A673 (cell line): ENCODE measurements at regions not wholly inside any gene's neighbourhood (a gene's known extent, or its start where the extent isn't known, plus 50 kb on each side); places are given as distances from the start of the nearest gene placed in this dataset.

Source experiments
- BruUV-seq: library from RNA; stranded (reverse); fragments of 400-500 nt; replicated peaks from 2 replicates; lab custom pipeline; 2021; lab: Mats Ljungman, UMichigan
- CTCF ChIA-PET: fragments of 300-600 bp; sonication (Branson Sonifier 250); formaldehyde crosslinking; loops from one replicate; lab custom pipeline; 2022; ENCODE audit warnings: antibody characterized with exemption; lab: Charles Lee
- POLR2A ChIA-PET: fragments of 300-600 bp; sonication (Branson Sonifier 250); formaldehyde crosslinking; loops from one replicate; lab custom pipeline; 2022; ENCODE audit warnings: antibody characterized with exemption; ENCODE audit not compliant: low non-redundant PET; lab: Charles Lee
- DNase-seq: peaks from one replicate; pipeline ENCODE4 v3.0.0-alpha.2; 2015; ENCODE audit warnings: low spot score
- H3K27ac ChIP-seq: fragments of 200-600 bp; sonication (generic); 2 replicates; pipeline ENCODE4 v1.5.1; 2016; ENCODE audit warnings: mixed run types, low read depth, mild to moderate bottlenecking, mixed read lengths, antibody characterized with exemption, low read length; ENCODE audit not compliant: poor library complexity, severe bottlenecking
- H3K27me3 ChIP-seq: fragments of 200-600 bp; sonication (generic); replicated peaks from 2 replicates; pipeline ENCODE4 v1.6.1; 2017; ENCODE audit warnings: mixed run types, low read depth, mild to moderate bottlenecking, mixed read lengths, antibody characterized with exemption, low read length; ENCODE audit not compliant: insufficient read depth, poor library complexity
- H3K36me3 ChIP-seq: fragments of 200-600 bp; sonication (generic); 2 replicates; pipeline ENCODE4 v1.6.1; 2016; ENCODE audit warnings: mixed run types, mild to moderate bottlenecking, mixed read lengths, antibody characterized with exemption, low read length; ENCODE audit not compliant: insufficient read depth, poor library complexity, severe bottlenecking
- H3K4me1 ChIP-seq: fragments of 200-600 bp; sonication (generic); 2 replicates; pipeline ENCODE4 v1.6.1; 2017; ENCODE audit warnings: mixed run types, mild to moderate bottlenecking, mixed read lengths, antibody characterized with exemption, low read length; ENCODE audit not compliant: insufficient read depth, poor library complexity, severe bottlenecking
- H3K4me3 ChIP-seq: fragments of 200-600 bp; sonication (generic); 2 replicates; pipeline ENCODE4 v1.5.1; 2016; ENCODE audit warnings: low read depth, mixed run types, mild to moderate bottlenecking, mixed read lengths, low read length; ENCODE audit not compliant: poor library complexity, severe bottlenecking
- H3K9me3 ChIP-seq: fragments of 200-600 bp; sonication (generic); 2 replicates; pipeline ENCODE4 v1.6.1; 2016; ENCODE audit warnings: mixed run types, low read depth, mild to moderate bottlenecking, mixed read lengths, antibody characterized with exemption, low read length; ENCODE audit not compliant: poor library complexity, severe bottlenecking
- EZH2 ChIP-seq: fragments of 200-600 bp; sonication (generic); IDR thresholded peaks from 2 replicates; pipeline ENCODE4 v1.6.1; 2017; ENCODE audit warnings: borderline replicate concordance, low read depth, mild to moderate bottlenecking, mixed read lengths, antibody characterized with exemption, low read length; ENCODE audit not compliant: poor library complexity, severe bottlenecking
- intact Hi-C: fragments of 100-400 bp; cut with micrococcal nuclease; formaldehyde crosslinking; loops from one replicate; pipeline ENCODE4 v1.10.0; 2022; ENCODE audit not compliant: unreplicated experiment
- TF ChIP-seq, protein P1 (sequence below): fragments of 300-800, 200-600 bp; sonication (generic); conservative IDR thresholded peaks from 2 replicates; pipeline ENCODE4 v1.5.1; 2017; ENCODE audit warnings: low read depth, mild to moderate bottlenecking, antibody characterized with exemption, low read length, moderate library complexity, mixed read lengths

DNA sequence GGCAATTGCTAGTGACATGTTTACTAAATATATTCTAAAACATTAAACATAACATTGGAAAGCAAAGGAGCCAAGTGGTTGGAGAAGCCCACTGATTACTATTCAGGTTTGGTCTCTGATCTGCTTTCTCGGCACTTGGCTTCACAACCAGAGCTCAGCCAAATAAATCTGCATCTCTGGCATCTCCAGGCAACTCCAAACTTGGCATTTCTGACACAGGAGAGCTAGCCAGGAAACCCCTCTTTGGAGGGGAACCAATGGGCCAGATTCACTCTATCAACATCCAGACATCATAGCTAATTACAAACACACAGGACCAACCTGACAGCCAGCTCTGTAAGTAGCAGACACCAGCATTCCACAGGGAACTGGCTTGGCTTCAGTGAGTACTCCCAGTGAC is 150.3 kb upstream of the ETAA1 start:
- DNase-seq: no peak
- H3K27ac ChIP-seq: no peak overlapping the region
- no peaks in the 10 kb centered on the region for H3K36me3 ChIP-seq
- H3K4me1 ChIP-seq: peaks cover 12% of the 10 kb centered on the region
- ChIA-PET POLR2A (no interaction called here), CTCF (no interaction called here)
- H3K9me3 ChIP-seq: no peaks in the 10 kb centered on the region
- no TSS peak for BruUV-seq
- intact Hi-C loops: loop anchor here (10.0 kb wide), 1 partner anchor 788 kb away; no protein-coding TSS in a partner anchor
- H3K4me3 ChIP-seq: no peak overlapping the region
- H3K27me3 ChIP-seq: no peaks in the 10 kb centered on the region
- TF ChIP-seq, protein P1, sequence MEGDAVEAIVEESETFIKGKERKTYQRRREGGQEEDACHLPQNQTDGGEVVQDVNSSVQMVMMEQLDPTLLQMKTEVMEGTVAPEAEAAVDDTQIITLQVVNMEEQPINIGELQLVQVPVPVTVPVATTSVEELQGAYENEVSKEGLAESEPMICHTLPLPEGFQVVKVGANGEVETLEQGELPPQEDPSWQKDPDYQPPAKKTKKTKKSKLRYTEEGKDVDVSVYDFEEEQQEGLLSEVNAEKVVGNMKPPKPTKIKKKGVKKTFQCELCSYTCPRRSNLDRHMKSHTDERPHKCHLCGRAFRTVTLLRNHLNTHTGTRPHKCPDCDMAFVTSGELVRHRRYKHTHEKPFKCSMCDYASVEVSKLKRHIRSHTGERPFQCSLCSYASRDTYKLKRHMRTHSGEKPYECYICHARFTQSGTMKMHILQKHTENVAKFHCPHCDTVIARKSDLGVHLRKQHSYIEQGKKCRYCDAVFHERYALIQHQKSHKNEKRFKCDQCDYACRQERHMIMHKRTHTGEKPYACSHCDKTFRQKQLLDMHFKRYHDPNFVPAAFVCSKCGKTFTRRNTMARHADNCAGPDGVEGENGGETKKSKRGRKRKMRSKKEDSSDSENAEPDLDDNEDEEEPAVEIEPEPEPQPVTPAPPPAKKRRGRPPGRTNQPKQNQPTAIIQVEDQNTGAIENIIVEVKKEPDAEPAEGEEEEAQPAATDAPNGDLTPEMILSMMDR: no peak
- TF ChIP-seq EZH2: no peak

DNA sequence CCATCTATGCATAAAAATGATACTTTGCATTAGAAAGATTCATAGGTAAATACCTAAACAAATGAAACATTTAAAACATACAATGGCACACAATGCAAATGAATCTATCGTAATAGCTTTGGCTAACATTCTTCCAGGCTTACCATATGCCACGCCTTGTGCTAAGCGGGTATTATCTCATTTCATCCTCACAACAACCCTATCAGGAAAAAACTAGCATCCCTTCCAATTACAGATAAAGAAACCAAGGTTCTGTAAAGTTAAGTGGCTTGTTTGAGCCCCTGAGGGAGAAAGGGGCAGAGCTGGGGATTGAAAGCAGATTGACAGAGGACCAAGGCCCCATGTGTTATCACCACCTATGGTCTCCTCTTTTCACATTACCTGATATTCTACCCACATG is 145.4 kb upstream of the ETAA1 start:
- Histone ChIP-seq H3K4me1 (no peaks in the 10 kb centered on the region), H3K36me3 (no peaks in the 10 kb centered on the region), H3K4me3 (no peak overlapping the region), H3K27me3 (no peaks in the 10 kb centered on the region), H3K9me3 (no peaks in the 10 kb centered on the region), H3K27ac (no peak overlapping the region)
- TF ChIP-seq, protein P1: no peak
- TF ChIP-seq EZH2: no peak
- intact Hi-C loops: no loop called here
- ChIA-PET CTCF (no interaction called here), POLR2A (no interaction called here)
- BruUV-seq: no TSS peak
- DNase-seq: no peak

DNA sequence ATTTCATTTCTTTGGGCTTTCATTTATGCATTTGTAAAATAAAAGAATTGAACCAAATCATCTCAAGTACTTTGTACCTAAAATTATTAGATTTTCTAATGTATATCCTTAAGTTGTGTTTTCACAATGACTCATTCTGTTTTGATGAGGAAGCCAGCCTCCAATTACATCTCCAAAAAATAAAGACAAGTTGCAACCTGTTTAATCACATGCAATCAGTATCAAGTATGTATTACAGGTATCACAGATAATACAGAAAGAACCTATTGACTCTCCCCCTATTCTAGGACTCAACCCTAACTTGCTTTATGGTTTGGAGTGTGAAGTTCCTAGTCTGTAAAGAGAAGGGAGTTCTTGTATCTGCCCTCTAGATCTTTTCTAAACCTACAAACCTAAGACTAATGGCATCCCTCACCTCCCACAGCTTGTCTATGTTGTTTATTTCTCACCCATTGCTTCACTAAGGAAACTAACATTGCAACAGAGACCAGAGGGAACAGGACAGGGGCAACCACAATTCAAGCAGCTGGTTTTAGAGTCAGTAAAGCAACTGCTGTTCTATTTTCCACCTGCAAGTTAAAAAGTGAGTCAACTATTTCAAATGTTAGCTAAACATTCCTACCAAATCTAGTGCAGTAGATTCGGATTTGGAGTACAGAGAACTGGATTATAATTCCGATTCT is 141.1 kb upstream of the ETAA1 start:
- ChIA-PET POLR2A (no interaction called here), CTCF (no interaction called here)
- no peaks in the 10 kb centered on the region for H3K9me3 ChIP-seq
- H3K36me3 ChIP-seq: no peaks in the 10 kb centered on the region
- BruUV-seq: no TSS peak
- no peak overlapping the region for H3K4me3 ChIP-seq
- TF ChIP-seq EZH2: no peak
- TF ChIP-seq, protein P1: no peak
- no peak overlapping the region for H3K27ac ChIP-seq
- no peaks in the 10 kb centered on the region for H3K27me3 ChIP-seq
- DNase-seq: no peak
- intact Hi-C loops: no loop called here
- H3K4me1 ChIP-seq: no peaks in the 10 kb centered on the region
